Parathyroid adenoma (tissue), 2 donors: ENCODE measurements at regions not wholly inside any gene's neighbourhood (a gene's known extent, or its start where the extent isn't known, plus 50 kb on each side); places are given as distances from the start of the nearest gene placed in this dataset.

ENCODE experiments used
- H2AFZ ChIP-seq: fragments of 300-600 bp; sonication (generic); one replicate; pipeline ENCODE4 v1.7.0; 2017; ENCODE audit warnings: antibody characterized with exemption, mild to moderate bottlenecking
- H3K27ac ChIP-seq: fragments of 300-600 bp; sonication (generic); one replicate; pipeline ENCODE4 v1.7.0; 2017
- H3K27me3 ChIP-seq: fragments of 300-600 bp; sonication (generic); one replicate; pipeline ENCODE4 v1.7.0; 2017; ENCODE audit warnings: low read length; ENCODE audit not compliant: control insufficient read depth, insufficient read depth
- H3K36me3 ChIP-seq: fragments of 300-600 bp; sonication (generic); one replicate; pipeline ENCODE4 v1.7.0; 2017; ENCODE audit warnings: low read length; ENCODE audit not compliant: control insufficient read depth, insufficient read depth
- H3K4me1 ChIP-seq: fragments of 300-600 bp; sonication (generic); one replicate; pipeline ENCODE4 v1.7.0; 2017; ENCODE audit warnings: control low read depth
- H3K4me2 ChIP-seq: fragments of 300-600 bp; sonication (generic); one replicate; pipeline ENCODE4 v1.7.0; 2017; ENCODE audit warnings: low read length
- H3K4me3 ChIP-seq: fragments of 300-600 bp; sonication (generic); one replicate; pipeline ENCODE4 v1.7.0; 2017; ENCODE audit warnings: low read depth, low read length
- H3K79me2 ChIP-seq: fragments of 300-600 bp; sonication (generic); one replicate; pipeline ENCODE4 v1.7.0; 2017; ENCODE audit warnings: control low read depth
- H3K9ac ChIP-seq: fragments of 300-600 bp; sonication (generic); one replicate; pipeline ENCODE4 v1.7.0; 2017; ENCODE audit warnings: mild to moderate bottlenecking
- H3K9me3 ChIP-seq: fragments of 300-600 bp; sonication (generic); one replicate; pipeline ENCODE4 v1.7.0; 2017; ENCODE audit warnings: low read length; ENCODE audit not compliant: control insufficient read depth
- TF ChIP-seq, protein P1 (sequence below): fragments of 300-600 bp; sonication (generic); IDR thresholded peaks from one replicate; pipeline ENCODE4 v1.7.0; 2017; ENCODE audit warnings: antibody characterized with exemption, mild to moderate bottlenecking
- donor health status: primary hyperparathyroidism.

DNA sequence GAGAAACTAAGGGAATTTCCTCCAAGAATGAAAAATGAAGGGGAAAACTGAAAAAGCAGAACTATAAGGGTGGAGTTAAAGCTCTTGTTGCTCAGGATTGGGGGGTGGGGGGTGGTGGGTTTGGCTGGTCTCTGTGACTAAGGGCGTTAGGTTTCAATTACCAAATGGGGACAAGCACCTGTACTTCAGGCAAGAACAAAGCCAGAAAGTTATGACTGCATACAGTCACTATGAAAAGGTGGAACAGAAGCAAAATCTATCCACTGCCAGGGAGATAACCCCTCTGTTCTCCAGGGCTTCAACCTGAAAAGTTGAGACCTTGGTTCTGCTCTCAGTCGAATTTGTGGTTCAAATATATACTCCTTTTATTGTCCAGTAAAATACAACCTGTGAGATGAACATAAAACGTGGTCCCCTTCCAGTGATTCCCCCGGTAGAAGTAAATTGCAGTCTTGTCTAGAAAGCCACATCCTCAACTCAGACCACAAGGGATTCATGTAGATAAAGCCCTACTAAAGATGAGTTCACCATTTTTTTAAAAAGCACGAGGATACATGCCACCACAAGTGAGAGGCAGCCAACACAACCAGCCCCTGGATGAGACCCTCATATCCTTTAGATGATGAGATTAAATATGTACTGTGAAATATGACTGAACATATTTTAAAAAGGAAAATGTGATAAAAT, 257.1 kb upstream of the RPS6KA3 start:
- Histone ChIP-seq H3K36me3 (no peaks in the 10 kb centered on the region), H3K4me1 (no peaks in the 10 kb centered on the region), H3K9me3 (no peaks in the 10 kb centered on the region), H3K79me2 (no peaks in the 10 kb centered on the region), H3K4me3 (no peak overlapping the region), H3K27ac (no peak overlapping the region), H3K4me2 (no peak overlapping the region), H2AFZ (no peak overlapping the region), H3K27me3 (no peaks in the 10 kb centered on the region), H3K9ac (no peak overlapping the region)
- TF ChIP-seq, protein P1, sequence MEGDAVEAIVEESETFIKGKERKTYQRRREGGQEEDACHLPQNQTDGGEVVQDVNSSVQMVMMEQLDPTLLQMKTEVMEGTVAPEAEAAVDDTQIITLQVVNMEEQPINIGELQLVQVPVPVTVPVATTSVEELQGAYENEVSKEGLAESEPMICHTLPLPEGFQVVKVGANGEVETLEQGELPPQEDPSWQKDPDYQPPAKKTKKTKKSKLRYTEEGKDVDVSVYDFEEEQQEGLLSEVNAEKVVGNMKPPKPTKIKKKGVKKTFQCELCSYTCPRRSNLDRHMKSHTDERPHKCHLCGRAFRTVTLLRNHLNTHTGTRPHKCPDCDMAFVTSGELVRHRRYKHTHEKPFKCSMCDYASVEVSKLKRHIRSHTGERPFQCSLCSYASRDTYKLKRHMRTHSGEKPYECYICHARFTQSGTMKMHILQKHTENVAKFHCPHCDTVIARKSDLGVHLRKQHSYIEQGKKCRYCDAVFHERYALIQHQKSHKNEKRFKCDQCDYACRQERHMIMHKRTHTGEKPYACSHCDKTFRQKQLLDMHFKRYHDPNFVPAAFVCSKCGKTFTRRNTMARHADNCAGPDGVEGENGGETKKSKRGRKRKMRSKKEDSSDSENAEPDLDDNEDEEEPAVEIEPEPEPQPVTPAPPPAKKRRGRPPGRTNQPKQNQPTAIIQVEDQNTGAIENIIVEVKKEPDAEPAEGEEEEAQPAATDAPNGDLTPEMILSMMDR = no peak

DNA sequence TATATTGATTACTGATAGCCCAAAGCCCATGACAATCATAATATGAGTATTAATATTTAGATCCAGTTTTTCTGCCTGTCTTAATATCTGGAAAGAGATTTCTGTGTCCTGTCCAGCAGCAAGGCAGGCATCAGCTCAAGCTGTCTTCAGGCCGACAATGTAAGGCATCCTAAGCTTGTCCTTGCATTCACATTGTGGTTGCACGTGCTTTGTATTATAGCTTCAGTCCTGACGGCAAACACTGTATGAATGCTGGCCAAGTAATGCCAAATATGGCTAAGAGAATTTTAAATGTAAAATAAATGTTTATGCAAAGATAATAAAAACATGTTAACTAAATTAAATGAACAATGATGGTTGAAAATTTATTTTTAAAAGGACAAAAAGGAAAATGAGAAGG, 255.7 kb upstream of the RPS6KA3 start:
- Histone ChIP-seq H3K27me3 (no peaks in the 10 kb centered on the region), H2AFZ (no peak overlapping the region), H3K79me2 (no peaks in the 10 kb centered on the region), H3K4me3 (no peak overlapping the region), H3K9me3 (no peaks in the 10 kb centered on the region), H3K27ac (no peak overlapping the region), H3K4me2 (no peak overlapping the region), H3K9ac (no peak overlapping the region), H3K36me3 (no peaks in the 10 kb centered on the region), H3K4me1 (no peaks in the 10 kb centered on the region)
- TF ChIP-seq, protein P1 = no peak

DNA sequence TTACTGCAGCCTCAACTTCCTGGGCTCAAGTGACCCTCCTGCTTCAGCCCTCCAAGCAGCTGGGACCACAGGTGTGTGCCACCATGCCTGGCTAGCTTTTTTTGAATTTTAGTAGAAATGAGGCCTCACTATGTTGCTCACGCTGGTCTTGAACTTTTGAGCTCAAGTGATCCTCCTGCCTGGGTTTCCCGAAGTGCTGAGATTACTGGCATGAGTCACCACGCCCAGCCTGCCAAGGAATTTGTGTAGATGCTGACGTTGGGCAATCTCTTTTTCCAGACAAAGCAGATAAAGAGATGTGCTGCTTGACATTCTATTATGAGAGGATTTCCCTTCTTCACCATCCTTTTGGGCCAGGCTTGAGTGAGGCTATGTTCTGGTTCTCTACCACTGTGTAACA, 254.5 kb upstream of the RPS6KA3 start:
- Histone ChIP-seq H3K4me3 (no peak overlapping the region), H2AFZ (no peak overlapping the region), H3K9me3 (no peaks in the 10 kb centered on the region), H3K79me2 (no peaks in the 10 kb centered on the region), H3K4me2 (no peak overlapping the region), H3K4me1 (no peaks in the 10 kb centered on the region), H3K27ac (no peak overlapping the region), H3K27me3 (no peaks in the 10 kb centered on the region), H3K36me3 (no peaks in the 10 kb centered on the region), H3K9ac (no peak overlapping the region)
- TF ChIP-seq, protein P1 = no peak

- Histone ChIP-seq H3K4me3 (no peak overlapping the region), H3K4me2 (no peak overlapping the region), H2AFZ (no peak overlapping the region), H3K9me3 (no peaks in the 10 kb centered on the region), H3K27ac (no peak overlapping the region), H3K9ac (no peak overlapping the region), H3K27me3 (no peaks in the 10 kb centered on the region), H3K79me2 (no peaks in the 10 kb centered on the region), H3K4me1 (no peaks in the 10 kb centered on the region), H3K36me3 (no peaks in the 10 kb centered on the region)
- TF ChIP-seq, protein P1 = no peak
Observed at GRCh38 chrX:20519826-20520225, 253.1 kb upstream of the RPS6KA3 start.

- Histone ChIP-seq H3K79me2 (no peaks in the 10 kb centered on the region), H3K9me3 (no peaks in the 10 kb centered on the region), H3K36me3 (no peaks in the 10 kb centered on the region), H3K9ac (no peak overlapping the region), H2AFZ (no peak overlapping the region), H3K27me3 (no peaks in the 10 kb centered on the region), H3K4me2 (no peak overlapping the region), H3K4me1 (no peaks in the 10 kb centered on the region), H3K4me3 (no peak overlapping the region), H3K27ac (no peak overlapping the region)
- TF ChIP-seq, protein P1 = no peak
Observed at GRCh38 chrX:20519146-20519545, 252.4 kb upstream of the RPS6KA3 start.
